ENCODE measurements at regions not wholly inside any gene's neighbourhood (a gene's known extent, or its start where the extent isn't known, plus 50 kb on each side); places are given as distances from the start of the nearest gene placed in this dataset.

DNA sequence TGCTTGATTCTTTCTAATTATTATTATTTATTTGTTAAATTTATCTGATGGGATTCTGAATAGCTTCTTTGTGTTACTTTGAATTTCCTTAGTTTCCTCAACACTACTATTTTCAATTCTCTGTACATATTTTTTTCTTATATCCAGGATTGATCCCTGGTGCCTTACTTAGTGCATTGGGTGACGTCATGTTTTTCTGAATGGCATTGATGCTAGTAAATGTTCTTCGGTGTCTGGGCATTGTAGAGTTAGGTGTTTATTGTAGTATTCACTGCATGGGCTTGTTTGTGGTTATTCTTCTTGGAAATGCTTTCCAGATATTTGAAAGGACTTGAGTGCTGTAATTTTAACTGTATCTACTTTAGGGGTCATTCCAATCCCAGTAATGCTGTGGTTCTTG, 938.1 kb downstream of the FAM133A start:
- TF ChIP-seq, protein P1, sequence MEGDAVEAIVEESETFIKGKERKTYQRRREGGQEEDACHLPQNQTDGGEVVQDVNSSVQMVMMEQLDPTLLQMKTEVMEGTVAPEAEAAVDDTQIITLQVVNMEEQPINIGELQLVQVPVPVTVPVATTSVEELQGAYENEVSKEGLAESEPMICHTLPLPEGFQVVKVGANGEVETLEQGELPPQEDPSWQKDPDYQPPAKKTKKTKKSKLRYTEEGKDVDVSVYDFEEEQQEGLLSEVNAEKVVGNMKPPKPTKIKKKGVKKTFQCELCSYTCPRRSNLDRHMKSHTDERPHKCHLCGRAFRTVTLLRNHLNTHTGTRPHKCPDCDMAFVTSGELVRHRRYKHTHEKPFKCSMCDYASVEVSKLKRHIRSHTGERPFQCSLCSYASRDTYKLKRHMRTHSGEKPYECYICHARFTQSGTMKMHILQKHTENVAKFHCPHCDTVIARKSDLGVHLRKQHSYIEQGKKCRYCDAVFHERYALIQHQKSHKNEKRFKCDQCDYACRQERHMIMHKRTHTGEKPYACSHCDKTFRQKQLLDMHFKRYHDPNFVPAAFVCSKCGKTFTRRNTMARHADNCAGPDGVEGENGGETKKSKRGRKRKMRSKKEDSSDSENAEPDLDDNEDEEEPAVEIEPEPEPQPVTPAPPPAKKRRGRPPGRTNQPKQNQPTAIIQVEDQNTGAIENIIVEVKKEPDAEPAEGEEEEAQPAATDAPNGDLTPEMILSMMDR (conservative IDR thresholded peaks at IDR 0.05), result no peak
- TF ChIP-seq ZFX (IDR thresholded peaks at IDR 0.05), result no peak
